ENCODE measurements at regions not wholly inside any gene's neighbourhood (a gene's known extent, or its start where the extent isn't known, plus 50 kb on each side); places are given as distances from the start of the nearest gene placed in this dataset.

DNA sequence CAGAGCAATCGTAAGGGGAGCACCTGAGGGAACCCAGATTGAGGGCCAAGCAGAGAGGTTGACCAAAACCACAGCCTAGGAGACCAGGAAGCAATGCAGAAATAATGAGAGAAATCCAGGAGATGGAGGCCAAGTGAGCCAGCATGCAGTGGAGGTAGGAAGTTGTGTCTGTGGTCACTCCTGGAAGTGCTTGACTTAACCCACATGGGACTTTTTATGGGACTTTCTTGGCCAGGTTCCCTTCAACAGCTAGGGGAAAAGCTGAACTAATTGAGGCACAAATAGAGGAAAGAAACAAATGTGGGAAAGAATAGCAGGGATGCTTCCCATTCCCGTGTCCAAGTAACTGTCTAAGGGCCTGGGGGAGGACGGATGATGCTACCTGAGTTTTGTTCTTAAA lies 293.2 kb upstream of the CLINT1 start:
- TF ChIP-seq FOXP2 (optimal IDR thresholded peaks at IDR 0.05; ENCODE audit: control extremely low read depth, extremely low read length, insufficient read depth): no peak
- TF ChIP-seq POLR2AphosphoS5 (IDR thresholded peaks at IDR 0.05; ENCODE audit: borderline replicate concordance, low read depth, low read length): no peak

Data from SK-N-MC (cell line).